Fibroblast of pulmonary artery (primary cell): ENCODE measurements at regions not wholly inside any gene's neighbourhood (a gene's known extent, or its start where the extent isn't known, plus 50 kb on each side); places are given as distances from the start of the nearest gene placed in this dataset.
A peak's percentile ranks its signal among the peaks of the same experiment; 100 is the strongest.

Source experiments
- DNase-seq: peaks from one replicate; pipeline ENCODE4 v3.0.0-alpha.2; 2010; ENCODE audit warnings: low read depth
- H3K4me3 ChIP-seq: replicated peaks from 2 replicates; pipeline ENCODE4 v1.5.1; 2011; ENCODE audit warnings: low read depth, mild to moderate bottlenecking, control low read depth, low read length, moderate library complexity
- CTCF ChIP-seq: IDR thresholded peaks from 2 replicates; pipeline ENCODE4 v1.5.1; 2011; ENCODE audit warnings: mild to moderate bottlenecking, control low read depth, low read length, inconsistent platforms; ENCODE audit errors: missing control alignments

GRCh38 chr3:182631183-182632076 is 161.9 kb upstream of the ATP11B start:
- TF ChIP-seq CTCF, result no peak
- no peak for DNase-seq
- no peak overlapping the region for H3K4me3 ChIP-seq

GRCh38 chr3:182632077-182632393 is 161.3 kb upstream of the ATP11B start:
- no peak for DNase-seq
- no peak overlapping the region for H3K4me3 ChIP-seq
- TF ChIP-seq CTCF, result no peak

- no peak for TF ChIP-seq CTCF
- DNase-seq, result no peak
- H3K4me3 ChIP-seq, result no peak overlapping the region
Measured at GRCh38 chr3:182633186-182633585, 160.1 kb upstream of the ATP11B start.

- H3K4me3 ChIP-seq, result no peak overlapping the region
- no peak for TF ChIP-seq CTCF
- DNase-seq, result peak; percentile 3
Measured at GRCh38 chr3:182636646-182637045, 156.7 kb upstream of the ATP11B start.

- H3K4me3 ChIP-seq, result no peak overlapping the region
- no peak for TF ChIP-seq CTCF
- no peak for DNase-seq
Measured at GRCh38 chr3:182637350-182638110, 155.8 kb upstream of the ATP11B start.

- TF ChIP-seq CTCF, result no peak
- no peak for DNase-seq
- no peak overlapping the region for H3K4me3 ChIP-seq
Measured at GRCh38 chr3:182644013-182644412, 149.3 kb upstream of the ATP11B start.
